HUDEP-2 (cell line): ENCODE measurements at regions not wholly inside any gene's neighbourhood (a gene's known extent, or its start where the extent isn't known, plus 50 kb on each side); places are given as distances from the start of the nearest gene placed in this dataset.

Experiments
- DNase-seq, 76 experiments: peaks; one replicate each; lab custom pipeline; 2025; ENCODE audit not compliant: unreplicated experiment in 76 of 76; lab: John Stamatoyannopoulos, UW

- DNase-seq = no peak
These were observed 52.3 kb upstream of the SNTG2 start for GRCh38 chr2:898319-898718.

GRCh38 chr2:897091-897490 lies 53.6 kb upstream of the SNTG2 start:
- no peak for DNase-seq

GRCh38 chr2:893311-893710 lies 57.3 kb upstream of the SNTG2 start:
- DNase-seq = peak in 21 of 76 experiments; percentile 1 to 32 (median 14)

- no peak for DNase-seq
These were observed 57.8 kb upstream of the SNTG2 start for GRCh38 chr2:892892-893291.

- DNase-seq = no peak
These were observed 58.2 kb upstream of the SNTG2 start for GRCh38 chr2:892401-892800.

- DNase-seq = no peak
These were observed 58.9 kb upstream of the SNTG2 start for GRCh38 chr2:891734-892133.

GRCh38 chr2:890791-891190 lies 59.9 kb upstream of the SNTG2 start:
- DNase-seq = no peak

GRCh38 chr2:890214-890613 lies 60.4 kb upstream of the SNTG2 start:
- no peak for DNase-seq

- DNase-seq = no peak
These were observed 61.6 kb upstream of the SNTG2 start for GRCh38 chr2:888906-889566.

- no peak for DNase-seq
These were observed 62.3 kb upstream of the SNTG2 start for GRCh38 chr2:888211-888801.

GRCh38 chr2:887639-888038 lies 63.0 kb upstream of the SNTG2 start:
- DNase-seq = no peak

GRCh38 chr2:886072-887022 lies 64.3 kb upstream of the SNTG2 start:
- no peak for DNase-seq

- DNase-seq = no peak
These were observed 65.2 kb upstream of the SNTG2 start for GRCh38 chr2:885230-886071.

- no peak for DNase-seq
These were observed 66.6 kb upstream of the SNTG2 start for GRCh38 chr2:883803-884748.

- no peak for DNase-seq
These were observed 67.3 kb upstream of the SNTG2 start for GRCh38 chr2:883260-883802.

- no peak for DNase-seq
These were observed 69.3 kb upstream of the SNTG2 start for GRCh38 chr2:881204-881918.

- DNase-seq = no peak
These were observed 70.3 kb upstream of the SNTG2 start for GRCh38 chr2:880201-880970.

GRCh38 chr2:879540-879939 lies 71.1 kb upstream of the SNTG2 start:
- DNase-seq = no peak
